GM19023 (cell line): ENCODE measurements at regions not wholly inside any gene's neighbourhood (a gene's known extent, or its start where the extent isn't known, plus 50 kb on each side); places are given as distances from the start of the nearest gene placed in this dataset.
"Not testable (repeated sequence)": the region's sequence is repeated elsewhere in the genome, so short reads cannot be mapped to it uniquely, and the experiment has no call there.

Experiments
- ATAC-seq: cut with Tn5 transposase; IDR thresholded peaks from one replicate; pipeline ENCODE4 v1.9.1; 2021; ENCODE audit warnings: mild to moderate bottlenecking, moderate library complexity; ENCODE audit not compliant: unreplicated experiment

DNA sequence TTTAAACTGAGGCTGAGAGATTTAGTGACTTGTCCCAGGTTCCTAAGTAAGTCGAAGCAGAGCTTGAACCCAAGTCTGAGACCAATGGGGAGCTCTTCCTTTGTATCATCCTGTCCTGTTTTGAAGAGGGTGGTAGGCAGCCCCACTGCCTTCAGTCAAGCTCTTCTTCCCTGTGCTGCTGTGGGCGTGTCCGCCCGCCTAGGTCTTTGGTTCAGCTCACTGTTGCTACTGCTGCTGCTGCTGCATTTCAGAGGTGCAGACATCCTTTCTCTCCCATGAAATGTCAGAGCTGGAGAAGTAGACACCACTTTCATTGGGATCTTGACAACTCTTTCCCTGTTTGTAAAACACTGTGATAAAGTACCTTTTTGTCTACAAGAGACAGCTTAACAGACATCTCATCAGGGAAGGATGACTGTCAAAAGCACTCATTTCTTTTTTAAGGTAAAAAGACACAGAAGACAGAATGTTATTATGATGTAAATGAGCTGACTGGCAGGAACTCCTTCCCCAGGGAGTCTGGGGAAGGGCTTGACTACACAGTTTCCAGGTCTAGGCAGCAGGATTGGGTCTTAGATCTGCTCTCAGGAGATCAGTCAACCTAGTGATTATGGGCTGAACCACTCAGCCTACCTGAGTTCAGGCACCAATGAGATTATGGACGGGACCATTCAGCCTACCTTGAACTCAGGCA lies 91.7 kb upstream of the TRIB2 start:
- no peak for ATAC-seq

DNA sequence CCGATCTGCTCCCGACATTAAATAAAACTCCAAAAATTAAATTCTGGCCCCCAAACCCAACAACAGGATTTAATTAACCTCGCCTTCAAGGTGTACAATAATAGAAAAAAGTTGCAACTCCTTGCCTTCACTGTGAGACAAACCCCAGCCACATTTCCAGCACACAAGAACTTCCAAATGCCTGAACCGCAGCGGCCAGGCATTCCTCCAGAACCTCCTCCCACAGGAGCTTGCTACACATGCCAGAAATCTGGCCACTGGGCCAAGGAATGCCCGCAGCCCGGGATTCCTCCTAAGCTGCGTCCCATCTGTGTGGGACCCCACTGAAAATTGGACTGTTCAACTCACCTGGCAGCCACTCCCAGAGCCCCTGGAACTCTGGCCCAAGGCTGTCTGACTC lies 88.2 kb upstream of the TRIB2 start:
- ATAC-seq: not testable (repeated sequence)

DNA sequence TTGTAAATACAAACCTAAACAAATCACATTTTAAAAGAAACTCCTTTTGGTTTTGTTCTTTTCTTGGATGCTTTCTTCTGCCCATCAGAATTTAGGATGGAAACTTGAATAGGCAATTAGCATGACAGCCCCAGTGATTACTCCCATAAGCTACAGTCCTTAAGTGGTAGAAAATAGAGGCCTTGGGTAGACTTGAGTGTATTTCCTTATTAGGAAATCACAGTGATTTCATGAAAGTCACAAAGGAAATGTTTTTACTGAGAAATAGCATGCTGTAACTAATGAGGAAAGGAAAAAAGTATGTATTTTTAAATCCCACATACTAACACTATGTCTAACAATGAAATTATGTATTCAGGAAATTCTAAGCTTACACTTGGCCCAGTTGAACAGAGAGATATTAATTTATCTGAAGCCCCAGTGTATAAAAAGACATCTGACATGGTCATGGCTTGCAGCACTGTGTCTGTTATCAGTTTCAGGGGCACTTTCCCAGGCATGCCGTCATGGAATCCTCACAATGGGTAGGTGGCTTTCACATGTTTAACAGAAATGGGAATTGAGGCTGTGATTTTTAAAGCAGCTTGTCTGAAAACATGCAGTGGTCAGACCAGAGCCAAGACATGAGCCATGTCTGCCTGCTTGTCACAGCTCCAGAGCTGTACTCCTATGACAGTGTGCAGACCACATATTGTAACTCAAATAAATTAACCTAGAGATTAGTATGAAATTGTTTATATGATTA lies 79.7 kb upstream of the TRIB2 start:
- no peak for ATAC-seq

DNA sequence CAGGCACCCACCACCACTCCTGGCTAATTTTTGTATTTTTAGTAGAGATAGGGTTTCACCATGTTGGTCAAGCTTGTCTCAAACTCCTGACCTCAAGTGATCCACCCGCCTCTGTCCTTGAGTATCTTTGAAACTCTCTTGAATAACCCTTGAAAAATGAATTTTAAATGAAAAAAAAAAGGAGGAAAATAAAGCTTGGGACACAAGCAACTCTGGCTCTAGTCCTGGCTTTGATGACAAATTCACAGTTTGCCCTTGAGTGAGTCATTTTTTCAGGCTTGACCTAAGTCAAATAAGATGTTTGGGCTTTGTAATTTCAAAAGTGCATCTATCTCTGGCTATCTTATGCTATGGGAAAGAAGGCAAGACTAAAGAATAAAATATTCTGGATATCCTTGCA lies 79.0 kb upstream of the TRIB2 start:
- ATAC-seq: no peak

DNA sequence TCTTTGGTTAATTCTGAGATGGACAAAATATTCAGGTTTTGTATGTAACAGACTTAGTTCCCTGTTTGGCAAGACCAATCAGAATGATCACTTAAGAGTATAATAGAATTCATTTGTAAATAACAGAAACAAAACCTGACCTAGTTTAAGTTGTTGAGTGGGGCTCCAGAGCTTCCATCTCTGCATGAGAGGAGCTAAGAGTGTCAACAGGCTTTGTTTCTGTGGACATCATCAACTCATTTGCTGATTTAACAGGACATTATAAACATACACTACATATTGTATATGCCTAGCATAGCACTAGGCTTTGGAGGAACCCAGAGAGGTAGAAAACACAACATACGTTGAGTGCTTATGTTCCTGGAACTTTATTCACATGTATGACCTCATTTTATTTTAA lies 75.3 kb upstream of the TRIB2 start:
- ATAC-seq: no peak

DNA sequence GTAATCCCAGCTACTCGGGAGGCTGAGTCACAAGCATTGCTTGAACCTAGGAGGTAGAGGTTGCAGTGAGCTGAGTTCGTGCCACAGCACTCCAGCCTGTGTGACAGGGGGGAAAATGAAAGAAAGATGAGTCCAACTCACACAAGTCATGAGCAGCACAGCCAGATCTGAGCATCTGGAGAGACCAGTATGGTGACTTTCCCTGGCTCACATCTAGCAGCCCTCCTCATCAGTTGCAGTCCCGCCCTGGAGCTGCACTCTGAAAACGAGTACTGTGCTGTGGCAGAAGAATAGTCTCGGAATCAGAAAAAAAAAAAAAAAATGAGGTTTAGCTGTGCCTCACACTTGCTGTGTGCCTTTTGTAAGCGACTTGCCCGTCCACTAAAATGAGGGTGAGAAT lies 74.4 kb upstream of the TRIB2 start:
- no peak for ATAC-seq

GRCh38 chr2:12642859-12643258 lies 73.9 kb upstream of the TRIB2 start:
- ATAC-seq: no peak

DNA sequence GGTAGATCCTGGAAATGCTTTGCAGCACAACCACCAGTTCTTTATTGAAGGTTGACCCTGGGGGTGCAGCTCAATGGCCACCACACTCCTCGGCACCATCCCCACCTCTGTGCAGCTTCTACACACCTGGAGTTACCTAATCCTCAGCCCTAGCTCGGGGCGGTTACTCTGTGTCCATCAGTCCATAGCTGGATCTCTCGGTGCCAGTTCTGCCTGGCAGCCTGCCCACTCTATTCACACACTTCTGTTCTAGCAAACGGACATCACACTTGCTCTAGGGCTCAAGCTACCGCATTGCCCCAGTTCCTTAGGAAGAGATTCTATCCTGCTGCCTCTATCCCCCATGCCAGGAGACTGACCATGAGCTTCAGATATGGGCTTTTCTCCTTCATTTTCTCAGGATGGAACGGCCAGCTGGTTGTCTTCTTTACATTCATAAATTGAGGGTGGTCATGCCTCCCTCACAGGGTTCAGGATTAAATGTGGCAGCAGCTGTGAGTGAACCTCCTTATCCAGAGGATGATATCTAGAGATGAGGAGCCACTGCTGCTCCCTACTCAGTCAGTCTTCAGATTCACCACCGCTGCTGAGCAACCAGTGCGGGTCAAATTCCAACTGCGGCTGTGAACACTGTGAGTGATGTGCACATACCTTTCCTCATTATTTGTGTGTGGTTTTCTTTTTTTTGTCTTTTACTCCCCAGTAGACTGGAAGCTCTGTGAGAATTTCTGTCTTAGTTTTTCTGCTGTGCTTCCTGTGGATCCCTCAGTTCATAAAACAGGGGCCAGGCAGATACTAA lies 66.9 kb upstream of the TRIB2 start:
- ATAC-seq: no peak

DNA sequence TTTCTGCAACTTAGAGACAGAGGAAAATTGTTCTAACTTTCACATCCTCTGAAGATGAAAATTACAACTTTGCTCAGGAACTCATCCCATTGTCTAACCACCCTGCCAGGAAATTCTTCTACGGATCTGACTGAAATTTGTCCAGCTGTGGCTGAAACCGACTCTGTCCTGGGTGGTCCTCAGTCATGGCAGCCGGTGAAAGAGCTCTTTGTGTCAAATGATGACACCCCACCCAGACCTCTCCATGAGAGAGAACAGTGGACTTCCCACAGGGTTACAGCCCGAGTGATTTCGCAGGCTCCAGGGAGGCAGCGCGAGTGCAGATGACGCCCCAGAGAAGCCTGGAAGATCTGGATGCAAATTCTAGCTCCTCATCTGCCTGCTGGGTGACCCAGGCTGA lies 65.1 kb upstream of the TRIB2 start:
- no peak for ATAC-seq

- ATAC-seq: no peak
Observed at GRCh38 chr2:12652723-12653122, 64.0 kb upstream of the TRIB2 start.

DNA sequence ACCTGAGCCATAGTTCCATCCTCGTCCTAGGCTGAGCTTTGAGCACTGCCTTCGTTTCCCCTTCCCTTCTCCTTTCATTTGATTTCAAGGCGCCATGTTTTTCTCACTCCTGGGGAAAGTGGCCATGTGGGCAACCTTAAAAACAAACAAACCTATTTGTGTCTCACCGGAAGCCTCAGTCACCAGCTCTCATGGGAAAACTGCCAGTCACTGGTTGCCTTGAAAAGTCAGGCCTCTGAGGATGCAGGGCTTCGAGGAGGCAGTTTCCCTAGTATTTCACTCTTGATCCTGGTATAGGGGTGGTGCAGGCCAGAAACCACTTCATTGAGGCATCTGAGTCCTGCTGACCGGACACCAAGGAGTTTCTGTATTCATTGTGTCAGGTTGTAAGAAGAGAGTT lies 59.2 kb upstream of the TRIB2 start:
- no peak for ATAC-seq

- ATAC-seq: no peak
Observed at GRCh38 chr2:12658310-12658945, 58.3 kb upstream of the TRIB2 start.

- no peak for ATAC-seq
Observed at GRCh38 chr2:12661489-12661888, 55.2 kb upstream of the TRIB2 start.

DNA sequence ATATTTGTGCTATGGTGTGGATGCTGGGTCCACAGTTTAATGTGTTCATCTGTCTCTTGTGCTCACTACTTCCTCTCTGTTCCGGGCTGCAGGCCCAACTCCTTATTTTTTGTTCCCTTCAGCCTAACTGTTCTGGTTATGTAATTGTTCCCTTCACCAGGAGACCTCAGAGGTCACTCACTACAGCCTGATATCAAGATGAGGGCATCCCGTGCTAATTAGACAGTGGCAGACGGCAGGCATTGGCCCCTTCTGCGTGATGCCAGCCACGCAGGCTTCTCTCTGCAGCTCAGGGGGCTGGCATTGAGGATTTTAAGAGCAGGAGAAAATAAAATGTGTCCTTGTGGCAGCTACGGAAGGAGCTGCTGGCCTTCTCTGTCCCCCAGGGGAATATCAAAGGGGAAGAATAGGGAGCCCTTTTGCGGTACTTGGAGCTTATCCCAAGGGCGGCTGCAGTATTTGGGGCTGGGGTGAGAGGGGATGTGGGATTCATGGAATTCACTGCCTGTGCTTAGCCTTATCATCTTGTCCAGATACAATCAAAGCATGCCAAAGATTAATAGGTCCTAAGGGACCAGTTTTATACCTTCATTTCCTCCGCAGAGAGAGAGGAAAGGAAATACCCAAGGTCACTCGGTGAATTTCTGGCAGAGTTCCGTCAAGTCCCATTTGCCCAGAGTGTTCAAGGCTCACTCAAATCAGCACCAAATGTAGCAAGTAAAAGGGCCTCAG lies 53.3 kb upstream of the TRIB2 start:
- ATAC-seq: no peak

DNA sequence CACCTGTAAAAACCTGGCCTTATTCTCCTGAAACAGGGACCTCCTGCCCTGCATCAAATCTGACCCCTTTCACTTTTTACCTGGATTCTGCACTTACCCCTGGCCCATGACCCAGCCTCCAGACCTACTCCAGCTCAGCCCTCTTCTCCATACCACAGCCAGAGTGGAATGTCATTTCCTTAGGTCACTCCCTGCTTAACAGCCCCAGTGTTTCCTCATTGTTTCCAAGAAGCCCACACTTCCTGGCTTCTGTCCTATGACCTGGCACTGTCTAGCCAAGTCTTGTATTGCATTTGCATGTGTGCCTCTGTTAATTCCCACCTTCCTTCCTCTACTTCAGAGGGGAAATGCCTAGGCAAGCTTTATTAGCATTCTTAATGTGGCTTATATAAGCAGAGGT lies 51.4 kb upstream of the TRIB2 start:
- no peak for ATAC-seq

GRCh38 chr2:12666445-12666844 lies 50.3 kb upstream of the TRIB2 start:
- ATAC-seq: no peak
